Psoas muscle (tissue), 7 donors: ENCODE measurements at regions not wholly inside any gene's neighbourhood (a gene's known extent, or its start where the extent isn't known, plus 50 kb on each side); places are given as distances from the start of the nearest gene placed in this dataset.
"Not testable (repeated sequence)": the region's sequence is repeated elsewhere in the genome, so short reads cannot be mapped to it uniquely, and the experiment has no call there.

Source experiments
- ATAC-seq, 4 donors: fragments of 200-7000 bp; cut with Tn5 transposase; one replicate each; pipeline ENCODE4 v1.9.1; 2020; ENCODE audit warnings: moderate library complexity in 3 of 4, mild to moderate bottlenecking in 2 of 4
- DNase-seq, 2 donors: peaks; one replicate each; pipeline ENCODE4 v3.0.0-alpha.2; 2020
- H3K27ac ChIP-seq: fragments of 200-600 bp; one replicate; pipeline ENCODE4 v1.8.0; 2022
- H3K27me3 ChIP-seq, 3 donors: fragments of 200-600 bp in 1 of 3; one replicate each; pipeline versions ENCODE4 v1.6.1 to v1.8.0; 2013 to 2022; ENCODE audit warnings: low read length in 2 of 3, mild to moderate bottlenecking in 2 of 3, moderate library complexity in 1 of 3; ENCODE audit not compliant: insufficient read depth in 3 of 3
- H3K36me3 ChIP-seq, 2 donors: fragments of 200-600 bp in 1 of 2; one replicate each; pipeline versions ENCODE4 v1.6.1 to v1.8.0; 2013 to 2022; ENCODE audit warnings: low read depth in 1 of 2, mild to moderate bottlenecking in 1 of 2, moderate library complexity in 1 of 2; ENCODE audit not compliant: insufficient read depth in 1 of 2
- H3K4me1 ChIP-seq: fragments of 200-600 bp; one replicate; pipeline ENCODE4 v1.8.0; 2022
- H3K4me3 ChIP-seq: fragments of 200-600 bp; one replicate; pipeline ENCODE4 v1.8.0; 2022; ENCODE audit warnings: mild to moderate bottlenecking
- H3K9me3 ChIP-seq: fragments of 200-600 bp; one replicate; pipeline ENCODE4 v1.8.0; 2022
- CTCF ChIP-seq: fragments of 200-600 bp; IDR thresholded peaks from one replicate; pipeline ENCODE4 v1.8.0; 2022; ENCODE audit warnings: antibody characterized with exemption
- WGBS, 3 donors: extraction: QIAGEN DNeasy Blood & Tissue Kit; methylation state at CpG; one replicate each; pipeline versions ENCODE4 v1.1.6 to v1.1.7; 2013; 5-methylcytosine and 5-hydroxymethylcytosine counted together
- intact Hi-C, 2 donors: fragments of 100-400 bp; cut with DNase I; formaldehyde crosslinking; loops; one replicate each; pipeline versions ENCODE4 v1.11.0 to v1.14.2; 2022
- donor health status: healthy with polysubstance abuse.
- donor health status: DM: no; HTN: no; CAD: no; lungs with moderate emphysema.
- donor health status: Bipolar disorder and iron deficiency.
- donor health status: healthy.
- donor health status: DM: yes; HTN: yes; CAD: no.
- donor health status: DM: no; HTN: no; CAD: no.
- donor health status: DM: yes; HTN: yes; CAD: no.

DNA sequence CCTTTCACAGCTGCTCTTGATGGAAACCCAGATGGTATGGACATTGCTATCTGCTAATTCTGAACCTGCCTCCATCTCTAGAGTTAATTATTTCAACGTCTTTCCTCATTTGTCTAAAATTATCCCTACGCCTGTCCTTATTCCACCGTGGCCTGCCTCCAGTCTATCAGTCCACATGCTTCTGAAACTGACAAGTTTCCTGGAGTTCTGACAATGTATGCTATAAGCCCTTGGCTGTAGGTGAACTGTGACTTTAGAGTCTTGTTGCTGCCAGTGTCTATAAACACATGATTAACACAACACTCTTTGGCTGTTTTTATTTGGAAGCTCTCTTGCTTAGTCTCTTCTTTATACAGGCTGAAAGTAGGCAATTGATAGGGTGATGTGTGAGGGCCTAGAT is 1052.9 kb downstream of the TMTC2 start:
- no peak for TF ChIP-seq CTCF
- Histone ChIP-seq H3K27me3 (no peaks in the 10 kb centered on the region), H3K27ac (no peak overlapping the region), H3K4me1 (no peaks in the 10 kb centered on the region), H3K4me3 (no peak overlapping the region), H3K36me3 (no peaks in the 10 kb centered on the region), H3K9me3 (no peaks in the 10 kb centered on the region)
- ATAC-seq = no peak
- 51 to 66% (median 65%) methylated on average over 3 of the region's 3 CpGs for WGBS, 3 donors
- intact Hi-C loops = no loop called here
- DNase-seq = no peak

DNA sequence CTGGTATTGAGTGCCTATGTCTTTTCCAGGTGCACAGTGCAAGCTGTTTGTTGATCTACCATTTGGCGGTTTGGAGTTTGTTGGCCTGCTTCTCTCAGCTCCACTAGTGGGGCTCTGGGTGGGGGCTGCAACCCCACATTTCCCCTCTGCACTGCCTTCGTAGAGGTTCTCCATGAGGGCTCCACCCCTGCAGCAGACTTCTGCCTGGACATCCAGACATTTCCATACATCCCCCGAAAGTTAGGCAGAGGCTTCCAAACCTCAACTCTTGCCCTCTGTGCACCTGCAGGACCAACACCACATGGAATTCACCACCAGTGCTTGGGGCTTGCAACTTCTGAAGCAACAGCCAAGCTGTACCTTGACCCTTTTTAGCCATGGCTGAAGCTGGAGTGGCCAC is 1024.1 kb downstream of the TMTC2 start:
- ATAC-seq = no peak
- no peak for DNase-seq
- TF ChIP-seq CTCF = no peak
- no peak overlapping the region for H3K4me3 ChIP-seq
- H3K36me3 ChIP-seq = no peaks in the 10 kb centered on the region
- intact Hi-C loops = no loop called here
- no peak overlapping the region for H3K27ac ChIP-seq
- no peaks in the 10 kb centered on the region for H3K4me1 ChIP-seq
- H3K27me3 ChIP-seq = no peaks in the 10 kb centered on the region
- H3K9me3 ChIP-seq = peaks cover 4% of the 10 kb centered on the region
- WGBS, 3 donors = 89 to 91% (median 91%) methylated on average over 3 of the region's 3 CpGs

DNA sequence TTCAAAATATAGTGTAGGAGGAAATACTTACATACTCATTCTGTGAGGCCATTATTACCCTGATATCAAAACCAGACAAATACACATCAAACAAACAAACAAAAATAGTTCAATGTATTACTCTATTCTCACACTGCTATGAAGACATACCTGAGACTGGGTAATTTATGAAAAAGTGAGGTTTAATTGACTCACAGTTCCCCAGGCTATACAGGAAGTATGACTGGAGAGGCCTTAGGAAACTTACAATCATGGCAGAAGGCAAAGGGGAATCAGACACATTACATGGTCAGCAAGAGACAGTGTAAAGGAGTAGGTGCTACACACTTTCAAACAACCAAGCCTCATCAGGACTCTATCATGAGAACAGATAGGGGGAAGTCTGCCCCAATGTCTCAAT is 1023.2 kb downstream of the TMTC2 start:
- Histone ChIP-seq H3K27me3 (no peaks in the 10 kb centered on the region), H3K4me3 (no peak overlapping the region), H3K36me3 (no peaks in the 10 kb centered on the region), H3K9me3 (peaks cover 4% of the 10 kb centered on the region), H3K4me1 (no peaks in the 10 kb centered on the region), H3K27ac (no peak overlapping the region)
- intact Hi-C loops = no loop called here
- ATAC-seq (no peak), DNase-seq (no peak)
- TF ChIP-seq CTCF = no peak

GRCh38 chr12:83700838-83701237 is 1014.1 kb downstream of the TMTC2 start:
- no peak for DNase-seq

GRCh38 chr12:83696311-83696710 is 1009.6 kb downstream of the TMTC2 start:
- ATAC-seq, H3K4me1 ChIP-seq, H3K4me3 ChIP-seq, intact Hi-C loops, H3K36me3 ChIP-seq, DNase-seq, H3K27me3 ChIP-seq, H3K9me3 ChIP-seq, H3K27ac ChIP-seq: not testable (repeated sequence)
- 79 to 87% (median 85%) methylated on average over 11 to 13 of the region's 13 CpGs for WGBS, 3 donors

More at GRCh38 chr12:83700838-83701237, 1014.1 kb downstream of the TMTC2 start:
- Histone ChIP-seq H3K4me3 (no peak overlapping the region), H3K36me3 (no peaks in the 10 kb centered on the region), H3K4me1 (no peaks in the 10 kb centered on the region), H3K27ac (no peak overlapping the region), H3K9me3 (no peaks in the 10 kb centered on the region), H3K27me3 (no peaks in the 10 kb centered on the region)
- no peak for ATAC-seq
- TF ChIP-seq CTCF = no peak
- intact Hi-C loops = no loop called here
- WGBS, 3 donors = 70 to 80% (median 75%) methylated on average over 2 of the region's 2 CpGs
